GM21529 (cell line): ENCODE measurements at regions not wholly inside any gene's neighbourhood (a gene's known extent, or its start where the extent isn't known, plus 50 kb on each side); places are given as distances from the start of the nearest gene placed in this dataset.

Experiments
- ATAC-seq: cut with Tn5 transposase; IDR thresholded peaks from one replicate; pipeline ENCODE4 v1.9.1; 2021; ENCODE audit not compliant: unreplicated experiment

GRCh38 chr17:73803964-73804435 is 159.8 kb upstream of the SDK2 start:
- ATAC-seq = no peak

- no peak for ATAC-seq
Measured at GRCh38 chr17:73806768-73807167, 162.5 kb upstream of the SDK2 start.

GRCh38 chr17:73813201-73813600 is 169.0 kb upstream of the SDK2 start:
- no peak for ATAC-seq

GRCh38 chr17:73814075-73814474 is 169.8 kb upstream of the SDK2 start:
- no peak for ATAC-seq

- no peak for ATAC-seq
Measured at GRCh38 chr17:73815474-73815873, 171.2 kb upstream of the SDK2 start.

GRCh38 chr17:73819440-73820395 is 175.5 kb upstream of the SDK2 start:
- no peak for ATAC-seq

- ATAC-seq = no peak
Measured at GRCh38 chr17:73820686-73821448, 176.6 kb upstream of the SDK2 start.

GRCh38 chr17:73821665-73822064 is 177.4 kb upstream of the SDK2 start:
- no peak for ATAC-seq

GRCh38 chr17:73822371-73822770 is 178.1 kb upstream of the SDK2 start:
- no peak for ATAC-seq

- ATAC-seq = no peak
Measured at GRCh38 chr17:73823684-73824083, 179.4 kb upstream of the SDK2 start.

- no peak for ATAC-seq
Measured at GRCh38 chr17:73824321-73824720, 180.1 kb upstream of the SDK2 start.

- no peak for ATAC-seq
Measured at GRCh38 chr17:73826181-73826871, 182.1 kb upstream of the SDK2 start.

- no peak for ATAC-seq
Measured at GRCh38 chr17:73826872-73827228, 182.6 kb upstream of the SDK2 start.

GRCh38 chr17:73827627-73828291 is 183.5 kb upstream of the SDK2 start:
- ATAC-seq = no peak

- no peak for ATAC-seq
Measured at GRCh38 chr17:73829676-73830280, 185.5 kb upstream of the SDK2 start.

GRCh38 chr17:73831699-73832098 is 187.5 kb upstream of the SDK2 start:
- no peak for ATAC-seq

GRCh38 chr17:73833775-73834488 is 189.7 kb upstream of the SDK2 start:
- ATAC-seq = no peak

- no peak for ATAC-seq
Measured at GRCh38 chr17:73834684-73835343, 190.6 kb upstream of the SDK2 start.

- no peak for ATAC-seq
Measured at GRCh38 chr17:73835605-73836004, 191.4 kb upstream of the SDK2 start.
